ENCODE measurements at regions not wholly inside any gene's neighbourhood (a gene's known extent, or its start where the extent isn't known, plus 50 kb on each side); places are given as distances from the start of the nearest gene placed in this dataset.

DNA sequence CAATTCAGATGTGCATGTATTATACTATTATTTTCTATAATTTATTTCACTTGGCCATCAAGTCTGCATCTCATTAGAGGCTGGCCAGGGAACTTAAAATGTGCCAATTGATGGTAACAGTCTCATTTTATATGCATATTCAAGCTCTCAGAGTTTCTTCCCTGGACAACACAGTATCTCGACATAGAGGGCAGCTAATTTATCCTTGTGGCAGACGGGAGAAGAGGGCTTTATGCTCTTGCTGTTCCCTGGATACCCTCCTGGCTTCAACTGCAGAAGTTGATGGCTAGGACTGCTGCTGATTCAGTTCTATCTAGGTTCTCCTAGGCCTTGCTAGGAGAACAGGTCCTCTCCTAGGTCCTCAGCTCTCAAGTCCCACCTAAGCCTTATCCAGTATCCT is 99.1 kb upstream of the NPHP3 start:
- TF ChIP-seq POLR2A (IDR thresholded peaks at IDR 0.05): no peak
- TF ChIP-seq, protein P1, sequence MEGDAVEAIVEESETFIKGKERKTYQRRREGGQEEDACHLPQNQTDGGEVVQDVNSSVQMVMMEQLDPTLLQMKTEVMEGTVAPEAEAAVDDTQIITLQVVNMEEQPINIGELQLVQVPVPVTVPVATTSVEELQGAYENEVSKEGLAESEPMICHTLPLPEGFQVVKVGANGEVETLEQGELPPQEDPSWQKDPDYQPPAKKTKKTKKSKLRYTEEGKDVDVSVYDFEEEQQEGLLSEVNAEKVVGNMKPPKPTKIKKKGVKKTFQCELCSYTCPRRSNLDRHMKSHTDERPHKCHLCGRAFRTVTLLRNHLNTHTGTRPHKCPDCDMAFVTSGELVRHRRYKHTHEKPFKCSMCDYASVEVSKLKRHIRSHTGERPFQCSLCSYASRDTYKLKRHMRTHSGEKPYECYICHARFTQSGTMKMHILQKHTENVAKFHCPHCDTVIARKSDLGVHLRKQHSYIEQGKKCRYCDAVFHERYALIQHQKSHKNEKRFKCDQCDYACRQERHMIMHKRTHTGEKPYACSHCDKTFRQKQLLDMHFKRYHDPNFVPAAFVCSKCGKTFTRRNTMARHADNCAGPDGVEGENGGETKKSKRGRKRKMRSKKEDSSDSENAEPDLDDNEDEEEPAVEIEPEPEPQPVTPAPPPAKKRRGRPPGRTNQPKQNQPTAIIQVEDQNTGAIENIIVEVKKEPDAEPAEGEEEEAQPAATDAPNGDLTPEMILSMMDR (IDR thresholded peaks at IDR 0.05): no peak

Measured in right lobe of liver (tissue), 4 donors.